HG02870 (cell line): ENCODE measurements at regions not wholly inside any gene's neighbourhood (a gene's known extent, or its start where the extent isn't known, plus 50 kb on each side); places are given as distances from the start of the nearest gene placed in this dataset.

ENCODE experiments used
- ATAC-seq: cut with Tn5 transposase; IDR thresholded peaks from one replicate; pipeline ENCODE4 v1.9.1; 2021; ENCODE audit warnings: mild to moderate bottlenecking, moderate library complexity; ENCODE audit not compliant: unreplicated experiment

GRCh38 chr9:30758726-30759446 lies 1625.6 kb upstream of the ACO1 start:
- ATAC-seq: no peak

DNA sequence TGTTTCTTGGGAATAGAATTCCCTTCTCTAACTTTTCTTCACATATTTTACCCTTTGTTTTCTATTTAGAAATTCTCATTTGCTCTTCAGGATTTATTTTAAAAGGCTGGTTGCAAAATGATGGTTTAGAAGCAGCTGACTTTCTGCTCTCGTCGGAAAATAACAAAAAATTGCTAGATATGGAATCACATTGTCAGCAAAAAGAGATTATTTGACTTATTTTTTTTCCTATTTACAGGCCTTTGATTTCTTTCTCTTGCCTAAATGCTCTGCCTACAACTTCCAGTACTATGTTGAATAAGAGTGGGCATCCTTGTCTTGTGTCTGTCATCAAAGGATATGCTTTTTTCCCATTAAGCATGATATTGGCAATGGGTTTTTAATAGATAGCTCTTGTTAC lies 1619.1 kb upstream of the ACO1 start:
- ATAC-seq: no peak

GRCh38 chr9:30771163-30771708 lies 1613.2 kb upstream of the ACO1 start:
- ATAC-seq: no peak

DNA sequence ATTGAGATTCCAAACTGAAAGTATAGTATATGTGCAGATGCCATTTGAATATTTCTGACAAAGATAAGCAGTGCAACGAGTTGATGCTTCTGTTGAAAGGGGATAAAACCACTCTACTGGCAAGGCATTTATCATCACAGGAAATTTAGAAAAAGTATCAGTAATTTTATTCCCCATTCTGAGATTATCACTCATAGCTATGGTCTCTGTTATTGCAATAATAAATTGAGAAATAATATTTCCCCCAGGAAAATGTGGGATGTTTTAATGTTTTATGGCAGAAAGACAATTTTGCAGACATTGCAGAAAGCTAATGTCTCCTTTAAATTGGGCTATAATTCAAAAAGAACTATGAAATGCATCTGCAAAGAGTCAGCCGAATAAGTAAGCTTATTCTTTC lies 1612.7 kb upstream of the ACO1 start:
- no peak for ATAC-seq

DNA sequence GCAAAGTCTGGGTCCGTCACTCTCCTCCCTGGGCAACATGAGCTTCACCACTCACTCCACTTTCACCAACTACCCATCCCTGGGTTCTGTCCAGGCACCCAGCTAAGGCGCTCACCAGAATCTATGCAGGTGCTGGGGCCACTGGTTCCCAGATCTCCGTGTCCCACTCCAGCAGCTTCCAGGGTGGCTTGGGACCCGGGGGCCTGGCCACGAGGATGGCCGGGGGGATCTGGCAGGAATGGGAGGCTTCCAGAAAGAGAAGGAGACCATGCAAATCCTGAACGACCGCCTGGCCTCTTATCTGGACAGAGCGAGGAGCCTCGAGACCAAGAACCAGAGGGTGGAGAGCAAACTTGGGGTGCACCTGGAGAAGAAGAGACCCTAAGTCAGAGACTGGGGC lies 1611.0 kb upstream of the ACO1 start:
- ATAC-seq: no peak

GRCh38 chr9:30774326-30774725 lies 1610.1 kb upstream of the ACO1 start:
- no peak for ATAC-seq

DNA sequence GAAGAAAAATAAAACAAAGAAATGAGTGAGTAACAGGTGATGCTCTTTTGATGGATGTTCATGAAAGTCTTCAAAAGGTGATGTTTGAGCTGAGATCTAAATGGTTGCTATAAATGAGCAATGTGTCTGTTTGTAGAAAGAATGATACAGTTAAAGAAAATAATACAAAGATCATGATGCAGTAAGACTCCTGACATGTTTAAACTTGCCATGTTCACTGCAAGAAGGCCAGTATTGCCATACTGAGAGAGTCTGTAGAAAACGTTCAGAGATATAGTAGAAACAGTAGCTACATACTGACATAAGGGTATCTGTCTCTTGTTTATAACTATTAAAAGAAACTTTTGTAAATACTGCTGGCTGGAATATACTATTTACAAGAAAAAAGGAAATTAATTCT lies 1609.2 kb upstream of the ACO1 start:
- no peak for ATAC-seq

GRCh38 chr9:30796764-30797163 lies 1587.7 kb upstream of the ACO1 start:
- no peak for ATAC-seq

DNA sequence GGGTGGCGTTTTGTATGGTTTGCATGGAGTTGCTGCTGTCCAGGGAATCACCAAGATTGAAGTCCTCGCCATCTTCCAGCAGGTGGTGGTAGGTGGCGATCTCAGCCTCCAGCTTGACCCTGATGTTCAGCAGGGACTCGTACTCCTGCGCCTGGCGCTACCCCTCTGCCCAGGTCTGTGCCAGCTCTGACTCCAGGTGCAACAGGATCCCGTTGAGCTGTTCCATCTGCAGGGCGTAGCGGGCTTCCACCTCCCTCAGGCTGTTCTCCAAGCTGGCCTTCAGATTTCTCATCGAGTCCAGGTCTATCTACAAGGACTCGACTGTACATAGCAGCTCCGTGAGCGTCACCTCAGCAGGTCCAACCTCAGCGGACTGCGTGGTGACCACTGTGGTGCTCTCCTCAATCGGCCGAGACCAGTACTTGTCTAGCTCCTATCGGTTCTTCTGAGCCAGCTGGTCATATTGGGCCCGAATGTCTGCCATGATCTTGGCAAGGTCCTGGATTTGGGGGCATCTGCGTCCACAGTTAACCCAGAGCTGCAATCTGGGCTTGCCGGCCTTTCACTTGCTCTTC lies 1584.8 kb upstream of the ACO1 start:
- no peak for ATAC-seq

DNA sequence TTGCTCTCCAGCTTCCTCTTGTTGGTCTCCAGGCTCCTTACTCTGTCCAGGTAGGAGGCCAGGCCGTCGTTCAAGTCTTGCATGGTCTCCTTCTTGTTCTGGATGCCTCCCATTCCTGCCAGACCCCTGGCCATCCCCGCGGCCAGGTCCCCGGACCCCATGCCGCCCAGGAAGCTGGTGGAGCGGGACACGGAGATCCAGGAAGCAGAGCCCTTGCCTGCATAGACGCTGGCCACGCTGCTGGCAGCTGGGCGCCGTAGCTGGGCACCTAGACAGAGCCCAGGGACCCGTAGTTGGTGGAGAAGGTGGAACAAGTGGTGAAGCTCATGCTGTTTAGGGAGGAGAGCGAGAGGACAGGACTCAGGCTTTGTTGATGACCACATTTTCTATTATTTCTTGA lies 1584.0 kb upstream of the ACO1 start:
- no peak for ATAC-seq

DNA sequence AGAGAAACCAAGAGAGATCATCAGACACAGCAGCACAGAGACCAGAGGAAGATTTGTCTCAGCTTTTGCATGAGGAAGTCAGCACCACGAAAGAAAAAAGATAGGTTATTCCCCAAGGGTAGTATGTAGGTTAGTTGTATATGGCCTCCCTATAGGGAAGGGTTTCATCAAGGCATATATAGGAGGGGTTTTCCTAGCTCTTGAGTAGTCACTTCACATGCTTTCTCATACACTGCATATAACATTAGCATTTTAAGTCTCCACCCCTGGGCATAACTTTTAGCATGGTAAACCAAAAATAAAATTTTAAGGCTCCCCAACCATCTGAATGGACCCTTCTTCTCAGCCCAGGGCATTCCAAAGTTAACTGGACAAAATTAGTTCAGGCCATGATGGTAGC lies 1571.6 kb upstream of the ACO1 start:
- no peak for ATAC-seq

DNA sequence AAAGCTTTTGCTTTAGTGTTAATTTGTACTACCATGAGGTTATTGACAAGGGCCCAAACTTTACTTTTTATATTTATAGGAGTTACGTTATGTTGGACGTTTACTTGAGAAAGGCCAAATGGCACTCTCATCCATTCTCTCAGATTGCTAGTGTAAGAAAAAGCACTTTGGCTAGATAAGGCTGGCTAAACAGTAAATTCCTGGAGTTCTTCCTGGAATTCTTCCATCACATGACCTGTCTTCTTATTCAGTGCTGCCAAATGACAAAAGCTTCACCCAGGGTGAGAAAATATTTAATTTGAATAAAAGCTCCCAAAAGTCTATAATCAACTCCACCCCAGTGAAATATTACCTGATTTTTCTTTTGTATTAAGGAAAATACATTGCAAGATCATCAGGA lies 1568.9 kb upstream of the ACO1 start:
- no peak for ATAC-seq

DNA sequence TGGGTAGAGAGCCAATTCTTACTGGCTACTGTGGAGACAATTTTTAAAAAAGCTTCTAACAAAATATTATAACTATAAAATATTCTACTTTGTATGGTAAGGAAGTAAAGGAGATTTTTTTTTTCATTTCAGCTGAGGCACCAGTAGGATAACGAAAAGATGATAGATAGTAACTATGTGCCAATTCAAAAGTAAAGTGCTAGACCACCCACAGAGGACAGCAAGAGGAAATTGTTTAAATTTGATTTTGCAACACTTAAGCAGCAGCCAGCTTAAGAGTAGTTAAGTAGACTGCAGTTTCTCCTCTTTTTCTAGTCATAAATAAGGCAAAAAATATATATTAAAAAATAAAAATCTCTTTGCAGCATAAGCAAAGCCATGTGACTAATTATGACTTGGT lies 1539.3 kb upstream of the ACO1 start:
- no peak for ATAC-seq

DNA sequence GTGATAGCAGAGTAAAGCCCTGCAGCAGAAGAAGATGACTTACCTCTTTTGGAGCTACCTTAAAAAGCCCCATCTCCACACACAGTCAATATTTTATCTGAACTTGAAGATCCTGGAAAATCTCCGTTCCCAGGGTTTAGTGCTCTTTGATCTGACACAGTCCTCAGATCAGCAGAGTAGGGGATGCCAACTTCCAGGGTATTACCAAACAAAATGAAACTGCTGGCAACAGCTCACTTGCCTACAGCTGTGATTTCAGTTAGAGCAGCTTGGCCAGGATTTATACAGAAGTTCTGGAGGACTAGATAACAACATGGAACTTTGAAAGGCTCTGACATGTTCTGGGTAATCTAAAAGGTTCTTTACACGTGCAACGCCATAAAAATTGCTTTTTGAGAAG lies 1537.8 kb upstream of the ACO1 start:
- ATAC-seq: no peak

DNA sequence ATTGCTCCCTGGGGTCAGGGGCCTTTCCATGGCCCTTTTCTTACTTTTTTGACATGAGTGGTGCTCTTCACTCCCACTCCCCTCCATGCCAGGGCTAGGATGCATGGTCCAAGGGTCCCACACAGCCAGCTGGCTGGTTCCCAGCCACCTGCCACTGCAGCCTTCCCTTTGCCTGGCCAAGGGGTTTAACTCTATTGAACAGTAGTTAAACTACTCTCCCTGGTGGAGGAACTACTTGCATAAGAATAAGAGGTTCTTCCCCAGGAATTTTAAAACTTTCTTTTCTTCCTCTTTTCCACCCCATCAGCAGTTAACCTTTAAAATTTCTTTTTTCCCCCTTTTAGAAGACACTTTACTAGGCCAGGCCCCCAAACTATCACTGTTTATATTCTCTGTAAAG lies 1532.8 kb upstream of the ACO1 start:
- ATAC-seq: no peak

- ATAC-seq: no peak
Measured at GRCh38 chr9:30900706-30901105, 1483.7 kb upstream of the ACO1 start.

DNA sequence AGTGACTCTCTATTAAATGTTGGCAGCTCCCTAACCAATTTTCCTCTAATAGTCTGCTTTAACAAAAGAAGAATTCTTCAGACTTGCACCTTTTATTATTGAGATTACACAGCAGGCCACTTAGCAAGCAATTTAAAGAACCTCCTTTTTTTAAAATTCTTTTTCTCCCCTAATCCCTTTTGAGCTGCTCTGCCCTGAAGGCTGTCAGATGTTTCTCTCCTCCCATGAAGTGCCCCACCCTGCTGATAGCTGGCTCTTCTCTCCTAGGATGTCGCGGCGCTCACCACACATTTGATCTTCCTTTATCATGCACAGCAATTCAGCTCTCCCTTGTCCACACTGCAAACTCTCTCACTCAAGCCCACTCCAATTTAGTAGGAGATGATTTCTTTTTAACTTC lies 1471.1 kb upstream of the ACO1 start:
- ATAC-seq: no peak

- no peak for ATAC-seq
Measured at GRCh38 chr9:30915451-30915850, 1469.0 kb upstream of the ACO1 start.

GRCh38 chr9:30925126-30925525 lies 1459.3 kb upstream of the ACO1 start:
- no peak for ATAC-seq

DNA sequence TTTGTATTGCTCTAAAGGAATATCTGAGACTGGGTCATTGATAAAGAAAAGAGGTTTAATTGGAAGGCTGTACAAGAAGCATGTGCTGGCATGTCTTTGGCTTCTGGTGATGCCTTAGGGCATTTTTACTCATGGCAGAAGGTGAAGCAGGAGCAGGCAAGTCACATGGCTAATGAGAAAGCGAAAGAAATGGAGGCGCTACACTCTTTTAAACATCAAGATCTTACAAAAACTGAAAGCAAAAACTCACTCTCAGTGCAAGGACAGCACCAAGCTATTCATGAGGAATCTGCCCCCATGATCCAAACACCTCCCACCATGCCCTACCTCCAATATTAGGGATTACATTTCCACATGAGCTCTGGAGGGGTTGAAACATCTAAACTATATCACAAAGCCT lies 1458.8 kb upstream of the ACO1 start:
- no peak for ATAC-seq

DNA sequence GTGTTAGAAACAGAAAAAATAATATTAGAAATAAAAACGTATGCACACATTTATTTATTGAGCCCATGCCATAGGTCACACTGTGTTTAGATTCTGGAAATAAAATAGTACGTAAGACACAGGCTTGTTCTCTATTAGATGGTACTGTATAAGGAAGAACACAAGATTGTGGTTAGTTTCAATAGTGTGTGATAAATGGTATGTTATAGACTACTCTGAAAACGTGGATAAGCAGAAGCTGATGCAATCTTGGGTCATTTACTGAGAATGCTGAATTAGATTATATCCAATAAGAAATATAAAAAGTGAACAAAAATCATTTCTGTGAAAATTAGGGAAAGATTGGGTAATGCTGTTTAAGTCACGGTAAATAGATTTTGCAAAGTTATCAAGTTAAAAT lies 1456.4 kb upstream of the ACO1 start:
- no peak for ATAC-seq

GRCh38 chr9:30932226-30932625 lies 1452.2 kb upstream of the ACO1 start:
- no peak for ATAC-seq

- ATAC-seq: no peak
Measured at GRCh38 chr9:30935730-30936129, 1448.7 kb upstream of the ACO1 start.
